Adipocyte (in vitro differentiated cells): ENCODE measurements at regions not wholly inside any gene's neighbourhood (a gene's known extent, or its start where the extent isn't known, plus 50 kb on each side); places are given as distances from the start of the nearest gene placed in this dataset.

Experiments used
- DNase-seq: peaks from one replicate; pipeline ENCODE4 v3.0.0-alpha.2; 2015; ENCODE audit warnings: low read depth
- H3K27me3 ChIP-seq: replicated peaks from 2 replicates; pipeline ENCODE4 v1.7.0; 2013; ENCODE audit warnings: mild to moderate bottlenecking, low read length, moderate library complexity; ENCODE audit not compliant: control insufficient read depth, insufficient read depth
- H3K36me3 ChIP-seq: 2 replicates; pipeline ENCODE4 v1.7.0; 2013; ENCODE audit warnings: low read length, mild to moderate bottlenecking, moderate library complexity; ENCODE audit not compliant: control insufficient read depth, insufficient read depth, severe bottlenecking
- H3K4me1 ChIP-seq: 2 replicates; pipeline ENCODE4 v1.7.0; 2013; ENCODE audit warnings: mild to moderate bottlenecking, low read length, moderate library complexity; ENCODE audit not compliant: control insufficient read depth, insufficient read depth
- H3K4me3 ChIP-seq: 2 replicates; pipeline ENCODE4 v1.7.0; 2013; ENCODE audit warnings: mild to moderate bottlenecking, low read length, moderate library complexity
- H3K9ac ChIP-seq: 2 replicates; pipeline ENCODE4 v1.7.0; 2013; ENCODE audit warnings: mild to moderate bottlenecking, low read length, moderate library complexity
- H3K9me3 ChIP-seq: 2 replicates; pipeline ENCODE4 v1.7.0; 2013; ENCODE audit warnings: mild to moderate bottlenecking, low read length, moderate library complexity; ENCODE audit not compliant: control insufficient read depth

- Histone ChIP-seq H3K36me3 (no peaks in the 10 kb centered on the region), H3K4me3 (no peak overlapping the region), H3K9me3 (no peaks in the 10 kb centered on the region), H3K27me3 (no peaks in the 10 kb centered on the region), H3K9ac (no peak overlapping the region), H3K4me1 (peaks cover 33% of the 10 kb centered on the region)
- DNase-seq: no peak
These were observed 76.5 kb downstream of the ARL5B start for GRCh38 chr10:18735711-18736110.

GRCh38 chr10:18737236-18737635 lies 78.0 kb downstream of the ARL5B start:
- peak overlapping the region; percentile 25 for H3K9ac ChIP-seq
- H3K36me3 ChIP-seq: no peaks in the 10 kb centered on the region
- H3K9me3 ChIP-seq: no peaks in the 10 kb centered on the region
- peak overlapping the region; percentile 8 for H3K4me3 ChIP-seq
- peaks cover 33% of the 10 kb centered on the region for H3K4me1 ChIP-seq
- no peak for DNase-seq
- H3K27me3 ChIP-seq: no peaks in the 10 kb centered on the region

DNA sequence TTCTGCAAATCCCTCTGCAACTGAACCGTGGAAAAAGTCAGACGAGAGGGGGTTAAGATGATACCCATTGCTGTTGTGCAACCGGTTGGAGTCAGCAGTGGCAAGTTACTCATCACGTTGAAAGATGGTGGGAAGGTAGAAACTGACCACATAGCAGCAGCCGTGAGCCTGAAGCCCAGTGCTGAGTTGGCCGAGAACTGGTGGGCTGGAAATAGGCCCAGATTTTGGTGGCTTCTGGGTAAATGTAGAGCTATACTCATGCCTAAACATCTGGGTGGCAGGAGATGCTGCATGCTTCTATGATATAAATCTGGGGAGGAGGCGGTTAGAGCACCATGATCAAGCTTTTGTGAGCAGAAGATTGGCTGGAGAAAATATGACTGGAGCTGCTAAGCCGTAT lies 78.6 kb downstream of the ARL5B start:
- no peak for DNase-seq
- Histone ChIP-seq H3K9ac (peak overlapping the region; percentile 25), H3K4me3 (peak overlapping the region; percentile 53), H3K36me3 (no peaks in the 10 kb centered on the region), H3K27me3 (no peaks in the 10 kb centered on the region), H3K4me1 (peaks cover 33% of the 10 kb centered on the region), H3K9me3 (no peaks in the 10 kb centered on the region)

- DNase-seq: peak; percentile 1
- H3K4me1 ChIP-seq: peaks cover 33% of the 10 kb centered on the region
These were observed 79.6 kb downstream of the ARL5B start for GRCh38 chr10:18738835-18739234.

DNA sequence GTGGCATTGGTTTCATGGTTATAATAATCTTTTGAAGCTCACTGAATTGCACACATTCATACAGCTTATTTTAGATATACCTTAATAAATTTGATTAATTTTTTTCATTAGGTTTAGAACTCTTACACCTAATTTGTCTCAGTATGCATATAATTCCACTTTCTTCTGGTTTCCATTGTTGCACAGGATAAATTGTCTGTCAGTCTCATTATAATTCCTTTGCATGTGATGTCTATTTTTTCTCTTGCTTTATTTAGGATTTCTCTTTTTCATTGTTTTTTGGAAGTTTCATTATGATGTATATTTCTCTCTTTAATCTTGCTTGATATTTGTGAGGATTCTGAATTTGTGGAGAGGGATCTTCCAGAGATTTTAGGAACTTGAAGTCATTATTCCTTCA lies 84.7 kb downstream of the ARL5B start:
- H3K9ac ChIP-seq: no peak overlapping the region
- H3K36me3 ChIP-seq: no peaks in the 10 kb centered on the region
- H3K27me3 ChIP-seq: no peaks in the 10 kb centered on the region
- peaks cover 14% of the 10 kb centered on the region for H3K9me3 ChIP-seq
- no peak overlapping the region for H3K4me3 ChIP-seq
- DNase-seq: no peak
- H3K4me1 ChIP-seq: peaks cover 9% of the 10 kb centered on the region

More at GRCh38 chr10:18738835-18739234, 79.6 kb downstream of the ARL5B start:
- Histone ChIP-seq H3K27me3 (no peaks in the 10 kb centered on the region), H3K9me3 (peaks cover 4% of the 10 kb centered on the region), H3K9ac (peak overlapping the region; percentile 69), H3K36me3 (no peaks in the 10 kb centered on the region), H3K4me3 (peak overlapping the region; percentile 44)

DNA sequence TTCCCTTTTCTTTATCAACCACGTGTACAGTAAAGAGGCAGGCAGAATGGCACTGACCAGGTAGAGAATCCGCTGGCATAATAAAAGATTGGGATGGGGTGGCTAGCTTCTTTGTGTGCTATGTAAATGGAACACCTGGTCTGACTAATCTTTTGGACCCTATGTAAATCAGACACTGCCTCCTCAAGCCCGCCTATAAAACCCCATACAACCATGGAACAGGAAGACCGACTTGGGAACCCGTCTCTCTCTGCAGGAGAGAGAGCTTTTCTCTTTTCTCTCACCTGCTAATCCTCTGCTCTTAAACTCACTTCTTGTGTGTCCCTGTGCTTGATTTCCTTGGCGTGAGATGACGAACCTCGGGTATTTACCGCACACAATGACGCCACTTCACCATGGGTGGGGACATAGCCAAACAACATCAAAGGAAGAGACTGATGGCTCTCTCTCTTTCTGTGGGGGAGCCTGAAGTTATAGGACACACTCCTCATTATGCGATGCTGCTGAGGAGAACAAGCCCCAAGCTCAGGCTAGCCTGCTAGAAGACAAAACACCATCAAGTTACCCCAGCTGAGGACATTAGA lies 94.2 kb downstream of the ARL5B start:
- DNase-seq: no peak
- Histone ChIP-seq H3K4me3 (no peak overlapping the region), H3K27me3 (no peaks in the 10 kb centered on the region), H3K36me3 (no peaks in the 10 kb centered on the region), H3K9ac (no peak overlapping the region), H3K9me3 (no peaks in the 10 kb centered on the region), H3K4me1 (no peaks in the 10 kb centered on the region)

GRCh38 chr10:18759575-18759974 lies 100.3 kb downstream of the ARL5B start:
- no peak overlapping the region for H3K9ac ChIP-seq
- no peaks in the 10 kb centered on the region for H3K27me3 ChIP-seq
- no peak for DNase-seq
- no peak overlapping the region for H3K4me3 ChIP-seq
- H3K36me3 ChIP-seq: no peaks in the 10 kb centered on the region
- no peaks in the 10 kb centered on the region for H3K9me3 ChIP-seq
- no peaks in the 10 kb centered on the region for H3K4me1 ChIP-seq

- Histone ChIP-seq H3K9me3 (no peaks in the 10 kb centered on the region), H3K4me3 (no peak overlapping the region)
These were observed 101.6 kb downstream of the ARL5B start for GRCh38 chr10:18760836-18761235.

DNA sequence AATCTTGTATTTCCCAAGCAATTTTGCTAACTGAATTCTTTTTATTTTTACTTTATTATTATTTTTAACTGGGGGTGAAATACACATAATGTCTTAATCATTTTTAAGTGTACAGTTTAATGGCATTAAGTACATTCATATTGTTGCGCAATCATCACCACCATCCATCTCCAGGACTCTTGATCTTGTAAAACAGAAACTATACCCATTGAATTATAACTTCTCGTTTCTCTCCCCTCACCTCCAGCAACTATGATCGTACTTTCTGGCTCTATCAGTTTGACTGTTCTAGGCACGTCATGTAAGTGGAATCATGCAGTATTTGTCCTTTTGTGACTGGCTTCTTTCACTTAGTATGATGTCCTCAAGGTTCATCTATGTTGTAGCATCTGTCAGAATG lies 108.8 kb downstream of the ARL5B start:
- Histone ChIP-seq H3K9me3 (peaks cover 7% of the 10 kb centered on the region), H3K27me3 (no peaks in the 10 kb centered on the region), H3K4me3 (no peak overlapping the region), H3K9ac (no peak overlapping the region), H3K4me1 (no peaks in the 10 kb centered on the region), H3K36me3 (no peaks in the 10 kb centered on the region)
- DNase-seq: no peak

More at GRCh38 chr10:18760836-18761235, 101.6 kb downstream of the ARL5B start:
- Histone ChIP-seq H3K27me3 (no peaks in the 10 kb centered on the region), H3K4me1 (no peaks in the 10 kb centered on the region), H3K9ac (no peak overlapping the region), H3K36me3 (no peaks in the 10 kb centered on the region)
- DNase-seq: no peak

GRCh38 chr10:18773180-18773579 lies 113.9 kb downstream of the ARL5B start:
- DNase-seq: no peak
- peaks cover 6% of the 10 kb centered on the region for H3K9me3 ChIP-seq
- no peak overlapping the region for H3K4me3 ChIP-seq
- H3K36me3 ChIP-seq: no peaks in the 10 kb centered on the region
- H3K9ac ChIP-seq: no peak overlapping the region
- no peaks in the 10 kb centered on the region for H3K27me3 ChIP-seq
- no peaks in the 10 kb centered on the region for H3K4me1 ChIP-seq

DNA sequence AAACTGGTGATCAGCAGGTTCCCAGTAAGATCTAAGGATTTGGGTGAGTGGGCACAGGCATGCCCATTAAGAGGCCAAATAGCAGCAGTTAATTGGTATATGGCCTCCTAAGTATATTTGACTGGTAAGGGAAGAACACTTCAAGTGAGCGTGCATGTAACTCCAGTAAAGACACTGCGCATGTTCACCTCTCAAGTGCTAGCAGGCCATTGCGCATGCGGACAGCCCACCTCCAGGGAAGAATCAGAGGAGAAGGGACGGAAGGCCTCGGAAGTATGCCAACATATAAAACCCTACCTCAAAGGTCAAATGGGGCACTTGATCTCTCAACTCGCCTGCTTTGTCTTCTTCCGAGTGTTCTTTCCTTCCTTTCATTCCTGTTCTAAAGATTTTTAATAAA lies 118.0 kb downstream of the ARL5B start:
- no peaks in the 10 kb centered on the region for H3K36me3 ChIP-seq
- no peak overlapping the region for H3K4me3 ChIP-seq
- H3K9ac ChIP-seq: no peak overlapping the region
- DNase-seq: no peak
- no peaks in the 10 kb centered on the region for H3K9me3 ChIP-seq
- H3K27me3 ChIP-seq: no peaks in the 10 kb centered on the region
- no peaks in the 10 kb centered on the region for H3K4me1 ChIP-seq

- no peak for DNase-seq
- Histone ChIP-seq H3K4me1 (no peaks in the 10 kb centered on the region), H3K9ac (no peak overlapping the region), H3K9me3 (peaks cover 6% of the 10 kb centered on the region), H3K27me3 (no peaks in the 10 kb centered on the region), H3K4me3 (no peak overlapping the region), H3K36me3 (no peaks in the 10 kb centered on the region)
These were observed 127.2 kb downstream of the ARL5B start for GRCh38 chr10:18786478-18786877.
